ENCODE measurements at regions not wholly inside any gene's neighbourhood (a gene's known extent, or its start where the extent isn't known, plus 50 kb on each side); places are given as distances from the start of the nearest gene placed in this dataset.
A peak's percentile ranks its signal among the peaks of the same experiment; 100 is the strongest.

DNA sequence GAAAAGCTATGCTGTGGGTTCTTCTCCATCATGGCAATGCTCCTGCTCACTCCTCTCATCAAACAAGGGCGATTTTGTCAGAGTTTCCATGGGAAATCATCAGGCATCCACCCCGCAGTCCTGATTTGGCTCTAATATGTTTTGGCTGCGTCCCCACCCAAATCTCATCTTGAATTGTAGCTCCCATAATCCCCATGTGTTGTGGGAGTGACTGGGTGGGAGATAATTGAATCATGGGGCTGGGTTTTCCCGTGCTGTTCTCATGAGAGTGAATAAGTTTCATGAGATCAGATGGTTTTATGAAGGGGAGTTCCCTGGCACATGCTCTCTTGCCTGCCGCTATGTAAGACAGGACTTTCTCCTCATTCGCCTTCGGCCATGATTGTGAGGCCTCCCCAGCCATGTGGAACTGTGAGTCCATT lies 163.8 kb downstream of the GADD45G start:
- no peaks in the 10 kb centered on the region for H3K4me1 Mint-ChIP-seq (ENCODE audit: low read depth in 2 of 2)
- H3K9me3 Mint-ChIP-seq, result no peaks in the 10 kb centered on the region
- H3K27ac Mint-ChIP-seq, result no peak overlapping the region
- DNase-seq (no peak), ATAC-seq (replicated peaks) (no peak)
- H3K4me3 Mint-ChIP-seq, result no peak overlapping the region
- peaks cover 7 to 34% of the 10 kb centered on the region in 2 donors for H3K27me3 Mint-ChIP-seq
- H3K36me3 Mint-ChIP-seq (ENCODE audit: insufficient read depth), result peaks cover 4% of the 10 kb centered on the region

DNA sequence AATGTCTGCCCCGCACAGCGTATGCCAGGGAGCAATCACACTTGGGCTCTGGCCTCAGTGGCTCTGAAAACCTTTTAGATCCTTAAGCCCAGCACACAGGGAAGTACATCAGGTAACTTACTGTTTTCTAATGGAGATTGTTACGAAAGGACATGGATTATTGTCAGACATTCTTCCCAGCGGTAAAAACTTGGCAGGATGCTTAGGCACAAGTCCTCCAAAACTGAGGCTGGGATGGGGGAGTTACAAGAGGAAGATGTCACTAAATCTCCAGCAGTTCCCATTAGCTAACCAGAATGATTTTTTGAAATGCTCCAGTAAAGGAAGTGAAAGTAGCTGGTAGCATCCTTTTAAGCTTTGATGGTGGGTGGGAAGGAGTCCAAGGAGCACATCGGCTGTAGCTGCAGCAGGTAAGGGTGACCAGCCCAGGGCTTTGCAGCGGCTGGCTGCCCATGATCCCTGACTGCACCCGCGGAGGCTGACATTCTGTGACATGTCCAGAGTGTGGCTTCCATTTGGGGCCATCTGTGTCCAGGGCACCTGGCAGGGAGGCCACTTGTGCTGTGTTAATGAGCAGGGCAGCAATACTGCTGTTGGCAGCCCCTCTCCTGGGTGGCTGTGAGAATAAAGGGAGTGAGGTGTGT lies 165.8 kb downstream of the GADD45G start:
- H3K27me3 Mint-ChIP-seq, result peaks cover 6 to 34% of the 10 kb centered on the region in 2 donors
- H3K4me1 Mint-ChIP-seq (ENCODE audit: low read depth in 2 of 2), result no peaks in the 10 kb centered on the region
- H3K27ac Mint-ChIP-seq, result no peak overlapping the region

GRCh38 chr9:89771205-89771604 lies 166.4 kb downstream of the GADD45G start:
- Mint-ChIP-seq H3K4me1 (ENCODE audit: low read depth in 2 of 2) (no peaks in the 10 kb centered on the region), H3K36me3 (ENCODE audit: insufficient read depth) (peaks cover 4% of the 10 kb centered on the region), H3K9me3 (no peaks in the 10 kb centered on the region), H3K27ac (no peak overlapping the region), H3K27me3 (peaks cover 6 to 34% of the 10 kb centered on the region in 2 donors), H3K4me3 (no peak overlapping the region)
- ATAC-seq (replicated peaks), result no peak
- no peak for DNase-seq

More for the DNA sequence above, 165.8 kb downstream of the GADD45G start:
- no peak for ATAC-seq (replicated peaks)
- H3K9me3 Mint-ChIP-seq, result no peaks in the 10 kb centered on the region
- H3K36me3 Mint-ChIP-seq (ENCODE audit: insufficient read depth), result peaks cover 4% of the 10 kb centered on the region
- no peak for DNase-seq
- no peak overlapping the region for H3K4me3 Mint-ChIP-seq

DNA sequence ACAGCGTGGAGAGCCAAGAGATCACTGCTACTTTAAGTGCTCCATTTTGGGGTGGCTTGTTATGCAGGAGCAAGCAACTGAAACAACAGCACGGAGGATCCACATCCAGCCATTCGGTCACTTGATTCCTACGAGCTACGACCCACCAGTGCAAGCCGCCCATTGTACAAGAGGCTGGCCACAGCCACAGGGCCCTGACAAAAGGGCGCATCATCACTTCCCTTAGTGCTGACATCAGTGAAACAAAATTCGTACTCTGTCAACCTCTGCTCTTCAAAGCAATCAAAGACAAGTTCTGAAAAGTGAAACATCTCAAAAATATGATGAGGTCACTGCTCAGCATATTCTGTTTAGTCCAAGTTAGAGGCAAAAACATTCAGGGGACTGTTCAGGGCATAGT lies 168.4 kb downstream of the GADD45G start:
- Mint-ChIP-seq H3K9me3 (no peaks in the 10 kb centered on the region), H3K4me1 (ENCODE audit: low read depth in 2 of 2) (no peaks in the 10 kb centered on the region), H3K4me3 (no peak overlapping the region), H3K36me3 (ENCODE audit: insufficient read depth) (peaks cover 4% of the 10 kb centered on the region), H3K27ac (no peak overlapping the region), H3K27me3 (peaks cover 13 to 48% of the 10 kb centered on the region in 2 donors)
- ATAC-seq (replicated peaks) (no peak), DNase-seq (no peak)

DNA sequence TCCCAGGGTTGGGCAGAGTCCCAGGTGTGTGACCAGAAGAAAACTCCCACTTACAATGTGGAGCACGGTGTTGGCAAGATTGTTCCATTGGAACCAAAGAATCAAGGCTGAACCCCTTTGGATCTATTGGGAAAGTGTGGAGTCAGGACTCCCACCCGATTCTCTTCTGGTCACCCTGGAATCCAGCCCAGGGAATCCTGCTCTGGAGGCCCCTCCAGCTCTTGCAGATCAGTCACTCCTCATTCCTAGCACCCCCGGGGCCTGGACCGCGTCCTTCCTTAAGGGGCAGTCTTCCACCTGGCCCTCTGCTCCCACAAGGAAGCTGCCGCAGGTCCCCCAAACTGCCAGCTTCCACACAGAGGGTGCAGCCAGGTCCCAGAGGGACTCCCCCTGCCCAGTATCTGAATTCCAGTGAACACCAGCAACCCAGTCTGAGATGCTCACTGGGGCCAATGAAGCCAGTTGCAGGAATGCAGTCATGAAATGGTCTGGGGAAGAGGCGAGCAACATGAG lies 170.1 kb downstream of the GADD45G start:
- H3K9me3 Mint-ChIP-seq, result no peaks in the 10 kb centered on the region
- no peaks in the 10 kb centered on the region for H3K4me1 Mint-ChIP-seq (ENCODE audit: low read depth in 2 of 2)
- no peaks in the 10 kb centered on the region for H3K36me3 Mint-ChIP-seq (ENCODE audit: insufficient read depth)
- H3K27me3 Mint-ChIP-seq, result peaks cover 23 to 60% of the 10 kb centered on the region in 2 donors
- DNase-seq (no peak), ATAC-seq (replicated peaks) (no peak)
- no peak overlapping the region for H3K4me3 Mint-ChIP-seq
- H3K27ac Mint-ChIP-seq, result no peak overlapping the region

DNA sequence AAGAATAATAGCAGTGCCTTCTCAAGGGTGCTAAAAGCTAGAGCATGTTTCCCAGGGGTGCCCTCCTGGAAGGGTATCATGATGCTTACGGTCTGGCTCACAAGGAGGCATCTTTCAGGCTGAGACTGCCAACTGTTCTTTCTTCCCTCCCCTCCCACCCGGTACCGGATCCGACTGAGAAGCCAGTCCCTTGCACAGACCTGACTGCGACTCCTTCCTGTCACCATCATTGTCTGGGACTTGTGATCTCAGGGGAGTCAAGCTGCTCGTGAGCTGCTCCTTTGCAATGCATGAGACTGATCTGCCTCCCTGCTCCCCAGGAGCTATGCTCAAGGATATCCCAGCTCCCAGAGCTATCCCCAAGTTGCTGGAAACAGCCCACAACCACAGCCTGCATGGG lies 170.8 kb downstream of the GADD45G start:
- DNase-seq (no peak), ATAC-seq (replicated peaks) (no peak)
- no peak overlapping the region for H3K4me3 Mint-ChIP-seq
- H3K27ac Mint-ChIP-seq, result no peak overlapping the region
- H3K4me1 Mint-ChIP-seq (ENCODE audit: low read depth in 2 of 2), result no peaks in the 10 kb centered on the region
- no peaks in the 10 kb centered on the region for H3K9me3 Mint-ChIP-seq
- H3K27me3 Mint-ChIP-seq, result peaks cover 27 to 59% of the 10 kb centered on the region in 2 donors
- no peaks in the 10 kb centered on the region for H3K36me3 Mint-ChIP-seq (ENCODE audit: insufficient read depth)

DNA sequence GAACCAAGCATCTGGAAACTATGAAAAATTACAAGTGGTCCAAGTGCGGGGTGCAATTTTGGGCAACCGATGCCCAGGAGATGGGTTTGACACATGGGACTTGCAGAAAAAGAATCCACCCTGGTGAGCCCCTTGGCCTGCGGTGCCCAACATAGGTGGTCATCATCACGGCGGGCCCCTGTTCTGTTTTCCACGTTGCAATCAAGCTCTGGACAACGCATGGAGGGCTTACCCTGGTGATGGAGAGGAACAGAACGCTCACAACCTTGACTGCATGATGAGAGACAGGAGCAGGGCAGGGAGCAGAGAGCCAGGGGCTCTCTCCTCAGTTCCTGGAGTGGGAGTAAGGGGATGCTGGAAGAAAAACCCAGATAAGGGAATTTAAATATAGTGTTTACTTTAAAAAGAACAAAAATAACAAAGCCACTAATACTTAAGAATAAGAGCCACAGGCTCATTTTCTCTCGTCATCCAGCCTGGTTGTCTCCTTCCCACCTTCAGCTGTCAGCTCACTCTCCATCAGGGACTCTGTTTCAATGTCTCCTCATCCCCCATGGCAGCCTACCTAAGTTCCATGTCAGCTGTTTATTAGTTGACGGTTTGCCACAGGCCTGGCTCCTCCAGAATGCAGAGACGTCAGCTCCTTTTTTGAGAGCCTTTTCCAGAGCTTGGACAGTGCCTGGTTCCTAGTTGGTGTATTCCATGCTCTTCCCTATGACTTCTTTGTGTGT lies 172.1 kb downstream of the GADD45G start:
- ATAC-seq (replicated peaks) (no peak), DNase-seq (no peak)
- no peaks in the 10 kb centered on the region for H3K9me3 Mint-ChIP-seq
- peaks cover 27 to 59% of the 10 kb centered on the region in 2 donors for H3K27me3 Mint-ChIP-seq
- H3K4me3 Mint-ChIP-seq, result no peak overlapping the region
- H3K4me1 Mint-ChIP-seq (ENCODE audit: low read depth in 2 of 2), result no peaks in the 10 kb centered on the region
- H3K27ac Mint-ChIP-seq, result no peak overlapping the region
- H3K36me3 Mint-ChIP-seq (ENCODE audit: insufficient read depth), result no peaks in the 10 kb centered on the region

DNA sequence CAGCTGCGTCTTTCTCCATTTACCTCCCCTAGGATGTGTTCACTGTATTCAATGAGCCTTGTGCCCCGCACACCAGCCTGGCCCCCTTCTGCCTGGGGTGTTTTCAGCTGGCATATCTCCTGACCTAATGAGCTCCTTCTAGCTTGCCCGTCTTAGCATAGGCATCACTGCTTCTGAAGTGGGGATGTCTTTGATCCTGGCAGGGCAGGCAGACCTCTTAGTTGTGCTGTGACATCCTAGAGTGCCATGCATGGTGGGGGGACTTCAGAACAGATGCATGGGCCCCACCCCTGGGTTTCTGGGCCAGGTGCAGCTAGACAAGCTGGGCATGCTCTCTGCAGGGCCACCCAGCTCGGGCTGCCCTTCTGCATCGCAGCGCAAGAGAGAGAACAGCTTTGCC lies 172.7 kb downstream of the GADD45G start:
- no peak for DNase-seq
- Mint-ChIP-seq H3K4me1 (ENCODE audit: low read depth in 2 of 2) (no peaks in the 10 kb centered on the region), H3K27ac (no peak overlapping the region), H3K36me3 (ENCODE audit: insufficient read depth) (no peaks in the 10 kb centered on the region), H3K9me3 (no peaks in the 10 kb centered on the region), H3K27me3 (peaks cover 27 to 59% of the 10 kb centered on the region in 2 donors), H3K4me3 (no peak overlapping the region)
- ATAC-seq (replicated peaks), result no peak

- H3K4me3 Mint-ChIP-seq, result no peak overlapping the region
- H3K27me3 Mint-ChIP-seq, result peaks cover 27 to 57% of the 10 kb centered on the region in 2 donors
- H3K4me1 Mint-ChIP-seq (ENCODE audit: low read depth in 2 of 2), result no peaks in the 10 kb centered on the region
- no peak for DNase-seq
- H3K36me3 Mint-ChIP-seq (ENCODE audit: insufficient read depth), result no peaks in the 10 kb centered on the region
- H3K27ac Mint-ChIP-seq, result no peak overlapping the region
- ATAC-seq (replicated peaks), result no peak
- H3K9me3 Mint-ChIP-seq, result no peaks in the 10 kb centered on the region
Measured at GRCh38 chr9:89778100-89779090, 173.6 kb downstream of the GADD45G start.

DNA sequence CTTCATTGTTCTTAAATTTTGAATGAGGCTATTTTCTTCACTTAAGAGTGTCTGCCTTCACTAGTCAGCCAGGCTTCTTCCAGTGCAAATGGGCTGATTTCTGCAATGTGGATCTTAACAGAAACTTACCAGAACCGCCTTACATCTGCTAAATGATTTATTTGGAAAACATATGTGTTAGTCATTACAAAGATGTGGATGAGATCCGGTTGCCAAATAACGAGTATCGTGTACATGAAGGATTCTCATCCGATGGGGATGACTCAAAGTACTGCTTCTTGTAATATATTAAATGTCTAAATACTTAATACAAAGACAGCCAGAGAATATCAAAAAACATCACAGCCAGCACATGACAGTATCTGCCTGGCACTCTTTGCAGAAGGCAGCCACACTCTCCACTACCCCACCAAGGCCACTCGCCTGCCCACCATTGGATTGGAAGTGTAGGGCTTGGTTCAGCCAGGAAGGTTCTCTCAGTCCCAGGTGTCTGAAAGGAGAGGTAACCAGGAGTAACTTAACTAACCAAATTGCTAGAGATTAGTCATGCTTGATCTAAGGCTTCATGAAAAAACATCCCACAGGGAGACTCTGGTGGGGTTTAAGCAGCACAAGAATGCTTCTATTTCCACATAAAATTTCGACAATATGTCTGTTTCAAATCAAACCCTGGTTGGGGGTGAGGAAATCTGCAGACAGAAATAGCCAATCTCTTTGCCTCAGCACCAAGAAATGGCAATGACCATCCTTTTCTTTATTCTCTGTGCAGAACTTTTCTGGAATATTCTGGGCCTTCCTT lies 174.8 kb downstream of the GADD45G start:
- Mint-ChIP-seq H3K27ac (no peak overlapping the region), H3K27me3 (peaks cover 22 to 50% of the 10 kb centered on the region in 2 donors)
- no peak for DNase-seq

GRCh38 chr9:89780959-89781358 lies 176.1 kb downstream of the GADD45G start:
- DNase-seq, result no peak
- Mint-ChIP-seq H3K27ac (no peak overlapping the region), H3K4me3 (no peak overlapping the region), H3K9me3 (no peaks in the 10 kb centered on the region), H3K36me3 (ENCODE audit: insufficient read depth) (no peaks in the 10 kb centered on the region), H3K27me3 (peaks cover 28 to 50% of the 10 kb centered on the region in 2 donors), H3K4me1 (ENCODE audit: low read depth in 2 of 2) (no peaks in the 10 kb centered on the region)
- ATAC-seq (replicated peaks), result no peak

More for the DNA sequence above, 174.8 kb downstream of the GADD45G start:
- no peaks in the 10 kb centered on the region for H3K36me3 Mint-ChIP-seq (ENCODE audit: insufficient read depth)
- no peaks in the 10 kb centered on the region for H3K4me1 Mint-ChIP-seq (ENCODE audit: low read depth in 2 of 2)
- no peaks in the 10 kb centered on the region for H3K9me3 Mint-ChIP-seq
- no peak for ATAC-seq (replicated peaks)
- no peak overlapping the region for H3K4me3 Mint-ChIP-seq

- DNase-seq (no peak), ATAC-seq (replicated peaks) (peak; percentile 43)
- peaks cover 34 to 52% of the 10 kb centered on the region in 2 donors for H3K27me3 Mint-ChIP-seq
- no peaks in the 10 kb centered on the region for H3K36me3 Mint-ChIP-seq (ENCODE audit: insufficient read depth)
- H3K27ac Mint-ChIP-seq, result no peak overlapping the region
- no peak overlapping the region for H3K4me3 Mint-ChIP-seq
- H3K4me1 Mint-ChIP-seq (ENCODE audit: low read depth in 2 of 2), result no peaks in the 10 kb centered on the region
- no peaks in the 10 kb centered on the region for H3K9me3 Mint-ChIP-seq
Measured at GRCh38 chr9:89781838-89782540, 177.2 kb downstream of the GADD45G start.
